ENCODE measurements at regions not wholly inside any gene's neighbourhood (a gene's known extent, or its start where the extent isn't known, plus 50 kb on each side); places are given as distances from the start of the nearest gene placed in this dataset.

- no peak for TF ChIP-seq CTCF (conservative IDR thresholded peaks at IDR 0.05; ENCODE audit: low read depth, low read length)
Measured at GRCh38 chr17:79159471-79159870, 84.8 kb downstream of the ENGASE start.

GRCh38 chr17:79156463-79157095 lies 82.0 kb downstream of the ENGASE start:
- TF ChIP-seq CTCF (conservative IDR thresholded peaks at IDR 0.05; ENCODE audit: low read depth, low read length): no peak
- H3K4me3 ChIP-seq (ENCODE audit: low read length): no peak overlapping the region
- DNase-seq (ENCODE audit: low read depth): no peak

More at GRCh38 chr17:79159471-79159870, 84.8 kb downstream of the ENGASE start:
- no peak for DNase-seq (ENCODE audit: low read depth)
- no peak overlapping the region for H3K4me3 ChIP-seq (ENCODE audit: low read length)

- no peak for TF ChIP-seq CTCF (conservative IDR thresholded peaks at IDR 0.05; ENCODE audit: low read depth, low read length)
- no peak overlapping the region for H3K4me3 ChIP-seq (ENCODE audit: low read length)
- no peak for DNase-seq (ENCODE audit: low read depth)
Measured at GRCh38 chr17:79155701-79156100, 81.1 kb downstream of the ENGASE start.

GRCh38 chr17:79154951-79155585 lies 80.4 kb downstream of the ENGASE start:
- DNase-seq (ENCODE audit: low read depth): no peak
- TF ChIP-seq CTCF (conservative IDR thresholded peaks at IDR 0.05; ENCODE audit: low read depth, low read length): no peak
- no peak overlapping the region for H3K4me3 ChIP-seq (ENCODE audit: low read length)

- TF ChIP-seq CTCF (conservative IDR thresholded peaks at IDR 0.05; ENCODE audit: low read depth, low read length): no peak
- no peak for DNase-seq (ENCODE audit: low read depth)
- H3K4me3 ChIP-seq (ENCODE audit: low read length): no peak overlapping the region
Measured at GRCh38 chr17:79154446-79154845, 79.8 kb downstream of the ENGASE start.

- no peak for TF ChIP-seq CTCF (conservative IDR thresholded peaks at IDR 0.05; ENCODE audit: low read depth, low read length)
- DNase-seq (ENCODE audit: low read depth): no peak
- no peak overlapping the region for H3K4me3 ChIP-seq (ENCODE audit: low read length)
Measured at GRCh38 chr17:79153367-79154130, 78.9 kb downstream of the ENGASE start.

All from retinal pigment epithelial cell (primary cell).